B cell (primary cell): ENCODE measurements at regions not wholly inside any gene's neighbourhood (a gene's known extent, or its start where the extent isn't known, plus 50 kb on each side); places are given as distances from the start of the nearest gene placed in this dataset.

Experiments used
- ATAC-seq: fragments of 200-7000 bp; cut with Tn5 transposase; one replicate; pipeline ENCODE4 v1.10.0; 2021; ENCODE audit warnings: low read depth, mild to moderate bottlenecking, moderate number of reproducible peaks, moderate library complexity
- CTCF ChIA-PET: fragments of 350-600 bp; sonication (Branson Sonifier 250); formaldehyde crosslinking; loops from one replicate; lab custom pipeline; 2021; ENCODE audit warnings: antibody characterized with exemption, inconsistent platforms; lab: Charles Lee
- POLR2A ChIA-PET: fragments of 350-600 bp; sonication (Branson Sonifier 250); formaldehyde crosslinking; loops from one replicate; lab custom pipeline; 2021; ENCODE audit warnings: antibody characterized with exemption; lab: Charles Lee
- DNase-seq: peaks from one replicate; pipeline ENCODE4 v3.0.0; 2013
- H2AFZ ChIP-seq: 2 replicates; pipeline ENCODE4 v1.6.1; 2012; ENCODE audit warnings: mild to moderate bottlenecking, low read depth, low read length; ENCODE audit not compliant: insufficient read depth, poor library complexity, severe bottlenecking
- H3K27ac ChIP-seq, 2 donors: 1 replicate in 1 of 2; 2 replicates in 1 of 2; pipeline ENCODE4 v1.5.1; 2012 to 2013; ENCODE audit warnings: low read length in 2 of 2, mild to moderate bottlenecking in 2 of 2, moderate library complexity in 1 of 2
- H3K27me3 ChIP-seq, 4 experiments: fragments of 200-600 bp in 1 of 4; sonication (generic) in 1 of 4; replicated peaks in 1 of 4; 1 replicate in 2 of 4; 2 replicates in 2 of 4; pipeline versions ENCODE4 v1.6.1 to v1.7.0; 2013 to 2016; ENCODE audit warnings: low read length in 3 of 4, mild to moderate bottlenecking in 2 of 4, mixed read lengths in 1 of 4, moderate library complexity in 1 of 4; ENCODE audit not compliant: insufficient read depth in 4 of 4, control insufficient read depth in 3 of 4; ENCODE audit errors: control extremely low read depth in 1 of 4
- H3K36me3 ChIP-seq, 2 experiments: replicated peaks in 1 of 2; 1 replicate in 1 of 2; 2 replicates in 1 of 2; pipeline versions ENCODE4 v1.6.1 to v1.7.1; 2013; ENCODE audit warnings: low read length in 1 of 2; ENCODE audit not compliant: insufficient read depth in 2 of 2, control insufficient read depth in 1 of 2; ENCODE audit errors: control extremely low read depth in 1 of 2, extremely low read depth in 1 of 2
- H3K4me1 ChIP-seq, 2 donors: fragments of 200-600 bp in 1 of 2; sonication (generic) in 1 of 2; 1 replicate in 1 of 2; 2 replicates in 1 of 2; pipeline versions ENCODE4 v1.5.1 to v1.6.1; 2013 to 2017; ENCODE audit warnings: low read length in 2 of 2; ENCODE audit not compliant: control insufficient read depth in 2 of 2, insufficient read depth in 2 of 2
- H3K4me2 ChIP-seq: replicated peaks from 2 replicates; pipeline ENCODE3; 2012; ENCODE audit warnings: mild to moderate bottlenecking, low read depth, low read length; ENCODE audit not compliant: poor library complexity, severe bottlenecking
- H3K4me3 ChIP-seq, 5 experiments: fragments of 200-600 bp in 1 of 5; sonication (generic) in 1 of 5; 1 replicate in 3 of 5; 2 replicates in 2 of 5; pipeline versions ENCODE4 v1.5.1 to v1.7.0; 2011 to 2016; ENCODE audit warnings: low read length in 4 of 5, mild to moderate bottlenecking in 4 of 5, low read depth in 2 of 5, control low read depth in 1 of 5, moderate library complexity in 1 of 5; ENCODE audit not compliant: insufficient read depth in 1 of 5; ENCODE audit errors: control extremely low read depth in 1 of 5, extremely low read depth in 1 of 5
- H3K79me2 ChIP-seq: fragments of 200-600 bp; sonication (generic); one replicate; pipeline ENCODE4 v1.6.0; 2016; ENCODE audit warnings: low read length; ENCODE audit not compliant: control insufficient read depth, insufficient read depth
- H3K9ac ChIP-seq: fragments of 200-600 bp; sonication (generic); 2 replicates; pipeline ENCODE4 v1.6.1; 2017; ENCODE audit warnings: mild to moderate bottlenecking, low read length, moderate library complexity
- H3K9me3 ChIP-seq, 3 donors: one replicate each; pipeline versions ENCODE4 v1.6.1 to v1.7.1; 2013; ENCODE audit warnings: low read length in 2 of 3; ENCODE audit not compliant: control insufficient read depth in 2 of 3, insufficient read depth in 1 of 3; ENCODE audit errors: control extremely low read depth in 1 of 3
- H4K20me1 ChIP-seq: 2 replicates; pipeline ENCODE4 v1.6.0; 2012; ENCODE audit warnings: mild to moderate bottlenecking, low read length; ENCODE audit not compliant: insufficient read depth, control insufficient read depth, poor library complexity, severe bottlenecking
- H3K27ac Mint-ChIP-seq: one replicate; pipeline ENCODE4 v1.8.0; 2021; ENCODE audit warnings: mixed read lengths
- H3K27me3 Mint-ChIP-seq: one replicate; pipeline ENCODE4 v1.8.0; 2021; ENCODE audit warnings: mixed read lengths
- H3K4me1 Mint-ChIP-seq: one replicate; pipeline ENCODE4 v1.8.0; 2021; ENCODE audit warnings: mixed read lengths
- H3K4me3 Mint-ChIP-seq: one replicate; pipeline ENCODE4 v1.8.0; 2021; ENCODE audit warnings: mixed read lengths
- H3K9me3 Mint-ChIP-seq: one replicate; pipeline ENCODE4 v1.8.0; 2022; ENCODE audit warnings: mixed read lengths; ENCODE audit not compliant: insufficient read depth
- CTCF ChIP-seq: fragments of 200-600 bp; IDR thresholded peaks from one replicate; pipeline ENCODE4 v1.8.0; 2022; ENCODE audit warnings: antibody characterized with exemption, mild to moderate bottlenecking
- EZH2 ChIP-seq: IDR thresholded peaks from 2 replicates; pipeline ENCODE4 v1.6.1; 2012; ENCODE audit warnings: borderline replicate concordance, low read depth, mild to moderate bottlenecking, moderate library complexity, low read length; ENCODE audit not compliant: insufficient read depth, poor library complexity, severe bottlenecking
- WGBS: methylation state at CpG from one replicate; pipeline ENCODE4 v1.1.5; 2013; ENCODE audit warnings: missing lambda C conversion rate; ENCODE audit not compliant: insufficient coverage; 5-methylcytosine and 5-hydroxymethylcytosine counted together
- intact Hi-C: fragments of 100-400 bp; cut with micrococcal nuclease; formaldehyde crosslinking; loops from one replicate; pipeline ENCODE4 v1.10.0; 2022

GRCh38 chr14:51327376-51327775, 87.3 kb downstream of the TMX1 start:
- Histone ChIP-seq H3K4me2 (no peak overlapping the region), H2AFZ (no peak overlapping the region), H3K4me1 (no peaks in the 10 kb centered on the region), H3K27me3 (peaks cover 0 to 7% (median 4%) of the 10 kb centered on the region in 4 experiments), H3K27ac (no peak overlapping the region), H3K4me3 (no peak overlapping the region), H4K20me1 (no peaks in the 10 kb centered on the region), H3K9ac (no peak overlapping the region), H3K79me2 (no peaks in the 10 kb centered on the region), H3K9me3 (no peaks in the 10 kb centered on the region), H3K36me3 (no peaks in the 10 kb centered on the region)
- ChIA-PET CTCF (no interaction called here), POLR2A (no interaction called here)
- no peak overlapping the region for H3K27ac Mint-ChIP-seq
- H3K4me1 Mint-ChIP-seq, result no peaks in the 10 kb centered on the region
- TF ChIP-seq EZH2 (no peak), CTCF (no peak)
- DNase-seq (no peak), ATAC-seq (no peak)
- H3K27me3 Mint-ChIP-seq, result peaks cover 39% of the 10 kb centered on the region
- WGBS, result no CpG with 5 or more reads among the region's 1 CpG
- no peaks in the 10 kb centered on the region for H3K9me3 Mint-ChIP-seq
- H3K4me3 Mint-ChIP-seq, result no peak overlapping the region
- intact Hi-C loops, result no loop called here

- WGBS, result 31% methylated on average over 3 of the region's 5 CpGs
- no peak overlapping the region for H3K27ac Mint-ChIP-seq
- Histone ChIP-seq H2AFZ (no peak overlapping the region), H3K9ac (no peak overlapping the region), H3K27ac (no peak overlapping the region), H3K4me3 (no peak overlapping the region), H3K9me3 (no peaks in the 10 kb centered on the region), H3K79me2 (no peaks in the 10 kb centered on the region), H3K36me3 (no peaks in the 10 kb centered on the region), H3K4me1 (no peaks in the 10 kb centered on the region), H4K20me1 (no peaks in the 10 kb centered on the region), H3K27me3 (peaks cover 0 to 7% (median 4%) of the 10 kb centered on the region in 4 experiments), H3K4me2 (no peak overlapping the region)
- no peak for TF ChIP-seq CTCF
- no peak for TF ChIP-seq EZH2
- CTCF ChIA-PET, result no interaction called here
- peaks cover 43% of the 10 kb centered on the region for H3K27me3 Mint-ChIP-seq
- H3K9me3 Mint-ChIP-seq, result no peaks in the 10 kb centered on the region
- DNase-seq (no peak), ATAC-seq (no peak)
- POLR2A ChIA-PET, result no interaction called here
- no peaks in the 10 kb centered on the region for H3K4me1 Mint-ChIP-seq
- intact Hi-C loops, result no loop called here
- no peak overlapping the region for H3K4me3 Mint-ChIP-seq
These were observed 88.2 kb downstream of the TMX1 start for GRCh38 chr14:51328064-51328771.
